Activated CD8-positive, alpha-beta memory T cell treated with anti-CD3 and anti-CD28 coated beads, Interleukin-2, amount 50 U/mL, for 4 hours (primary cell): ENCODE measurements at regions not wholly inside any gene's neighbourhood (a gene's known extent, or its start where the extent isn't known, plus 50 kb on each side); places are given as distances from the start of the nearest gene placed in this dataset.

Experiments used
- DNase-seq: peaks from one replicate; pipeline ENCODE4 v3.0.0-alpha.2; 2020

DNA sequence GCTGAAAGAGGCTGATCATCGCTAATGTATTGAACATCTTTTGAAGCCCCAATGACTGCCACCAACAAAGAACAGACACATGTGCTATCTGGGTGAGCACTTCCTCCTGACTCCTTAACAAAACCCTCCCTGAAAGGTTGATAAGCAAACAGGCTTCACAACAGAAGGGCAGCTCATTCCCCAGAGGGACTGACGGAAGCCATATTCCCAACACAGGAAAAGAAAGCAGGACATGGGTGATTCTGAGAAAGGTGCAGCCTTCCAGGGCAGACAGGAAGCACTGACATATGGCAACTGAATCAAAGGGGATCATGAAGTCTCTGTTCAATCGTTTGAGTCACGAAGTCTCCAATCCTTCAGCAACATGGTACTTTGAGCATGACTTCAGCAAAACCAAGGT is 929.0 kb downstream of the MCTP2 start:
- DNase-seq, result no peak

DNA sequence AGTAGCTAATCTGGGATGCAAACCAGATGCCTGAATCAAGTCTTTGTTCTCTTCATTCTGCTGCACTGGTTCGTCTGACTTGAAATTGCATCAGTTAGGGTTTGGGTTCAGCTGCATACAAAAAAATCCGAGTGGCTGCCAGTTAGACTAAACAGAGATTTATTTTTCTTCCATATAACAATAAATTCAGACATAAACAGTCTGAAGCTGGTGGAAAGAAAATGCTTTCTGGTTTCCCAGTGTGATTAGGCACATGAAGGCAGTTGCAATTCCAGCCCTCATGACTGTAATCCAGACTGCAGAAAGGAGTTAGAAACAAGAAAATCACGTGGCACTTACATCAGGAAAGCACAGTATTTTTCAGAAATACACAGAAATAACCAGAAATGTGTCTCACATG is 930.7 kb downstream of the MCTP2 start:
- no peak for DNase-seq

DNA sequence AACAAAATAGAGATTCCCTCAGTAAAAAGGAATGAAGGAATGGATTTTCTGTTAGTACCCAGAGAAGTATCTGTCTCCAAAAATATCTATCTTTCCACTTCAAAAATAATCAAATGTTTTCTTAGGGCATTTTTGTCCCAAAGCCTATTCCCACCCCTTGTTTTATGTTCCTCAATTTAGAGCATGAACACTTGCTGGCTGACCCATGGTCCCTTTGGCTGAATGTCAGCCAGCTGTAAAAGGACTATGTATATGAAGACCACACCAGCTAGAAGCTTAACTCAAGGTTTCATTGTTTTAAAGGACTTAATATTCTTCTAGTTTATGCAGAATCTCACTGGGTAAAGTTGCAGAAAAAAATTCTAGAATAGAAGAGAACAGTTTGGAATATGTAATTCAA is 931.2 kb downstream of the MCTP2 start:
- DNase-seq, result no peak

GRCh38 chr15:95162967-95163531 is 931.7 kb downstream of the MCTP2 start:
- DNase-seq, result no peak

DNA sequence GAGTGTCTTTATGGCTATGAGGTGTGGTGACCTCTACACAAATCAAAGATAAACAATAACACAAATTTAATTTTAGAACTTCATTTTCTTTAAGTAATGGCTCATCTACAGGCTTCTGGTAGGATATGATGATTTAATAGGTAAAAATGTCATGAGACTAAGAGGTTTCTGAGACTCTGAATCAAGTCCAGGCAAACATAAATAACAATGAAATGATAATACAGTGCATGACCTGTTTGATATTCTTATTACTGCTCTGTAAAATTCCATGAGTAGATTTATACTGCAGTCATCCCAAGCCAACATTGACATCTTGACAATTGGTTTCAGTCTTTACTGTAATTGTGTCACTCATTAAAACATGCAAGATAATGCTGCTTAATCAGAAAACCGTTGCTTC is 936.8 kb downstream of the MCTP2 start:
- no peak for DNase-seq

GRCh38 chr15:95168951-95169431 is 937.6 kb downstream of the MCTP2 start:
- no peak for DNase-seq

GRCh38 chr15:95169541-95170459 is 938.4 kb downstream of the MCTP2 start:
- DNase-seq, result no peak

GRCh38 chr15:95170561-95171380 is 939.4 kb downstream of the MCTP2 start:
- DNase-seq, result no peak

GRCh38 chr15:95171564-95171963 is 940.2 kb downstream of the MCTP2 start:
- DNase-seq, result no peak

GRCh38 chr15:95174301-95175259 is 943.2 kb downstream of the MCTP2 start:
- DNase-seq, result no peak

DNA sequence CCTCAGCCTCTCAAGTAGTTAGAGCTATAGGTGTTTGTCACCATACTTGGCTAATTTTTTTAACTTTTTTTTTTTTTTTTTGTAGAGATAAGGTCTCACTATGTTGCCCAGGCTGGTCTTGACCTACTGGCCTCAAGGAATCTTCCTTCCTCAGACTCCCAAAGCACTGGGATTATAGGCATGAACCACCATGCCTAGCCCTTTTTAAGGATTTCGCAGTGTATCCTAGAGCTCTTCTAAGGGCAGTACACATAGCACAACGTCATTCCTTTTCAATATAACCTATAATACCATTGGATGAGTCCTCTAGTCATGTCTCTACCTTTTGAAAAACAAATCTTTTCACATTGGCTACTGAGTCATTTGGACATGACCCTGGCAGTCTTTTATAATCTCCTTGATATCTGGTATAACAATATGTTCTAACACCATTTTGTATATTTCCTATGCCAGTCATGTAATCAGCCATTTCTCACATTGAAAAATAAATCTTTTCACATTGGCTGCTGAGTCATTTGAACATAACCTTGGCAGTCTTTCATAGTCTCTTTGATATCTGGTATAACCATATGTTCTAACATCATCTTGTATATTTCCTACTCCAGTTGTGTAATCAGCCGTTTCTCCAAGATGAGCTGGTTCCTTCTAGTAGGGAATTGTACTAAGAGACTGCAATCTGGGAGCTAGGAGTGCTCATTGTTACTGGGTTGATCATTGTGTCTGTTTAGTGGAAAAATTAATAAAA is 944.7 kb downstream of the MCTP2 start:
- no peak for DNase-seq

GRCh38 chr15:95176794-95177577 is 945.6 kb downstream of the MCTP2 start:
- DNase-seq, result no peak

DNA sequence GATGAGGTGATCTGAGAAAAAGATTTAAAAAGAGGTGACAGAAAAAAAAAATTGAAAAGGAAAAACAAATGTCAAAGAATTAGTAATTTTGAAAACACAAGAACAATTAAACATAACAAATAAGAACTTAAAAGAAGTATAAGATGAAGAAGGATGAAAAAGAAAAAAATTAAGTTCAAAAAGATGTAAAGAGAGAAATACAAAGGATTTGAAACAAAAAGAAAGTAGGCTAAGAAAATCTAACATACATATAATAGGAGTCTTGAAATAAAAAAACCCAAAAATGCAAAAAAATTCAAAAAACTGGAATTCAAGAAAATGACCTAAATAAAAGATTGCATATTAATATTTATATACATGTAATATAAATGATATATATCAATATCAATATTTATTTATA is 949.2 kb downstream of the MCTP2 start:
- no peak for DNase-seq

DNA sequence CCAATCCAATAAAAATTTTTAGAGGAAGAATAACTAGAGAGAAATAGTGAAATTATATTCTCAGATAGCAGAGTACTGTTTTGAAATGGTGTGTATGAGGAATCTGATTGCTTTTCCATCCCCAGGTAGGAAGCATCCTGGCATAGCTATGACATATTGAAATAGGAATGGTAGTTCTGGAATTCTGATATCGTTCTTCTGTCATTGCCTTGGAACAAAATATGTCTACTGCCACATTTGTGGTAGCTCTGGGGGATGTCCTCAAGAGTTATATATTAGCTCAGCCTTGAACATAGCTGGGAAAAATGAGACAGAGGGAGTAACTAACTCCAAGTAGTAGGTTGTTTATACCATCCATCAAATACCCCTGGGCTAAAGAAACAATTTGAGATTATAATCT is 950.7 kb downstream of the MCTP2 start:
- DNase-seq, result no peak

DNA sequence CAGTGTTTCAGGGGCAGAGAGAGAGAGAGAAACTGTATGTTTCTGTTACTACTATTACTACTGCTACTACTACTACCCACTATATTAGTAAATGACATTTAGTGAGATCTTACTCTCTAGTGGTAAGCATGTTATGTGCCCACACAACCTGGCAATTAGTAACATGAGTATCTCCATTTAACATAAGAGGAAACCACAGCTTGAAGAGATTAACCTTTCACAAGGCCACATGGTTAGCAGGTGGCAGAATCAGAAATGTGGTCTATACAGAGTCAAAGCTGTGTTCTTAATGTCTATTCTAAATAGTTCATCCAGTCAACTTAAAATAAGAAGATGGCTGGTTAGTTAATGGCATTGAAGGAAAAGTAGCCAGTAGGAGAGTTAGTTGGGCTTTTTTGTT is 961.6 kb downstream of the MCTP2 start:
- DNase-seq, result no peak

DNA sequence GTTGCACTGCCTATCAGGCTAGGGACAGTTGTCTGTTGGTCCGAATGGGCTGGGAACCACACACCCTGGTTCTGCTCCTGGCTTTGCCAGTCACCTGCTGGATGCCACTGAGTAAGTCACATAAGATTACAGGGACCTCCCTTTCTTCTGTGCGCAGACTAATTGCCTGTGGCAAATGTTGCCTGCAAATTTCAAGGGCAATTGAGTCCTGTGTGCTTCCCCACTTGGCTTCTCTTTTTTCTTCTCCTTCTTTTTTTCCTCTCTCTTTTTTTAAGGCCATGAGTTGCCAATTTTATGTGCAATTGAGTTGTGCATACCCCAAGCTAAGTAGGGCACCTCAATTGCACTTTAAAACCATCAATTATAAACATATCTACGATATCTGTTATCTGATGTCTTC is 963.4 kb downstream of the MCTP2 start:
- no peak for DNase-seq

GRCh38 chr15:95196176-95196915 is 965.0 kb downstream of the MCTP2 start:
- DNase-seq, result no peak

DNA sequence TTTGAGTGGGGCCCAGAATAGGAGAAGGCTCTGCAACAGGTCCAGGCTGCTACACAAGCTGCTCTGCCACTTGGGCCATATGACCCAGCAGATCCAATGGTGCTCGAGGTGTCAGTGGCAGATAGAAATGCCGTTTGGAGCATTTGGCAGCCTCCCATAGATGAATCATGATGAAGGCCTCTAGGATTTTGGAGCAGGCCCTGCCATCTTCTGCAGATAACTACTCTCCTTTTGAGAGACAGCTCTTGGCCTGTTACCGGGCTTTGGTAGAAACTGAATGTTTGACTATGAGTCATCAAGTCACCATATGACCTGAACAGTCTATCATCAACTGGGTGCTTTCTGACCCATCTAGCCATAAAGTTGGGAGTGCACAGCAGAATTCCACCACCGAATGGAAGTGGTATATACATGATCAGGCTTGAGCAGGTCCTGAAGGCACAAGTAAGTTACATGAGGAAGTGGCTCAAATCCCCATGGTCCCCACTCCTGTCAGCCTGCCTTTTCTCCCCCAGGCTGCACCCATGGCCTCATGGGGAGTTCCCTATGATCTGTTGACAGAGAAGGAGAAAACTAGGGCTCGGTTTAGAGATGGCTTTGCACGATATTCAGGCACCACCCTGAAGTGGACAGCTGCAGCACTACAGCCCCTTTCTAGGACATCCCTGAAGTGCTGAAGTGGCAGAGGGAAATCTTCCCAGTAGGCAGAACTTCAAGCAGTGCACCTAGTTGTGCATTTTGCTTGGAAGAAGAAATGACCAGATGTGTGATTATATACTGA is 971.4 kb downstream of the MCTP2 start:
- DNase-seq, result no peak

DNA sequence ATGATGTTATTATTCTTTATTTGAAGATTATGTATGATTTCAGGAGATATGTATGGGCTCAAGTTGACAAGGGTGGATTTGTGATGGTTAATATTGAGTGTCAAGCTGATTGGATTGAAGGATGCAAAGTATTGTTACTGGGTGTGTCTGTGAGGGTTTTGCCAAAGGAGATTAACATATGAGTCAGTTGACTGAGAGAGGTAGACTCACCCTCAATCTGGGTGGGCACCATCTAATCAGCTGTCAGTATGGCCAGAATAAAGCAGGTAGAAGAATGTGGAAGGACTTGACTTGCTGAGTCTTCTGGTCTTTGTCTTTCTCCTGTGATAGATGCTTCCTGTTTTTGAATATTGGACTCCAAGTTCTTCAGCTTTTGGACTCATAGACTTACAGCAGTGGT is 973.7 kb downstream of the MCTP2 start:
- DNase-seq, result no peak
